WERI-Rb-1 (cell line): ENCODE measurements at regions not wholly inside any gene's neighbourhood (a gene's known extent, or its start where the extent isn't known, plus 50 kb on each side); places are given as distances from the start of the nearest gene placed in this dataset.

Experiments used
- DNase-seq: peaks from one replicate; pipeline ENCODE4 v3.0.0-alpha.2; 2020
- H3K27ac ChIP-seq: fragments of 250-450 bp; sonication (Bioruptor Pico); 2 replicates; pipeline ENCODE4 v1.5.1; 2020; ENCODE audit warnings: mild to moderate bottlenecking, moderate library complexity
- H3K27me3 ChIP-seq: fragments of 250-450 bp; sonication (Bioruptor Pico); 2 replicates; pipeline ENCODE4 v1.5.1; 2021; ENCODE audit warnings: mild to moderate bottlenecking, low read depth, moderate library complexity; ENCODE audit not compliant: insufficient read depth, severe bottlenecking
- H3K36me3 ChIP-seq: fragments of 250-450 bp; sonication (Bioruptor Pico); 2 replicates; pipeline ENCODE4 v1.5.1; 2020; ENCODE audit warnings: mild to moderate bottlenecking, moderate library complexity
- H3K4me3 ChIP-seq: 2 replicates; pipeline ENCODE4 v1.5.1; 2011; ENCODE audit warnings: low read depth, mild to moderate bottlenecking, control low read depth, low read length
- H3K9me3 ChIP-seq: fragments of 250-450 bp; sonication (Bioruptor Pico); 2 replicates; pipeline ENCODE4 v1.5.1; 2021; ENCODE audit warnings: mild to moderate bottlenecking, moderate library complexity; ENCODE audit not compliant: severe bottlenecking
- CTCF ChIP-seq: IDR thresholded peaks from 2 replicates; pipeline ENCODE4 v1.5.1; 2011; ENCODE audit warnings: low read depth, mild to moderate bottlenecking, control low read depth, inconsistent platforms, low read length

DNA sequence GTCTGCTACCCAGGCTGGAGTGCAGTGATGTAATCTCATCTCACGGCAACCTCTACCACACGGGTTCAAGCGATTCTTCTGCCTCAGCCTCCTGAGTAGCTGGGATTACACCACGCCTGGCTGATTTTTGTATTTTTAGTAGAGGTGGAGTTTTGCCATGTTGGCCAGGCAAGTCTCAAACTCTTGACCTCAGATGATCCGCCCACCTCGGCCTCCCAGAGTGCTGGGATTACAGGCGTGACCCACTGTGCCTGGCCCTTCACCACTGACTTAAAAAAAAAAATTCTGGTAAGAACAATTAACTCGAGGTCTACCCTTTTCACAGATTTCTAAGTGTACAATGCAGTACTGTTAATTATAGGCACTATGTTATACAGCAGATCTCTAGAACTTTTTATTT lies 279.4 kb downstream of the PARN start:
- no peaks in the 10 kb centered on the region for H3K36me3 ChIP-seq
- no peak for DNase-seq
- no peak for TF ChIP-seq CTCF
- no peaks in the 10 kb centered on the region for H3K9me3 ChIP-seq
- H3K27ac ChIP-seq = no peak overlapping the region
- H3K4me3 ChIP-seq = no peak overlapping the region
- no peaks in the 10 kb centered on the region for H3K27me3 ChIP-seq

GRCh38 chr16:14350081-14350480 lies 279.0 kb downstream of the MRTFB start:
- H3K9me3 ChIP-seq = no peaks in the 10 kb centered on the region
- DNase-seq = no peak
- no peak overlapping the region for H3K27ac ChIP-seq
- H3K36me3 ChIP-seq = no peaks in the 10 kb centered on the region
- no peak overlapping the region for H3K4me3 ChIP-seq
- H3K27me3 ChIP-seq = no peaks in the 10 kb centered on the region
- TF ChIP-seq CTCF = no peak

DNA sequence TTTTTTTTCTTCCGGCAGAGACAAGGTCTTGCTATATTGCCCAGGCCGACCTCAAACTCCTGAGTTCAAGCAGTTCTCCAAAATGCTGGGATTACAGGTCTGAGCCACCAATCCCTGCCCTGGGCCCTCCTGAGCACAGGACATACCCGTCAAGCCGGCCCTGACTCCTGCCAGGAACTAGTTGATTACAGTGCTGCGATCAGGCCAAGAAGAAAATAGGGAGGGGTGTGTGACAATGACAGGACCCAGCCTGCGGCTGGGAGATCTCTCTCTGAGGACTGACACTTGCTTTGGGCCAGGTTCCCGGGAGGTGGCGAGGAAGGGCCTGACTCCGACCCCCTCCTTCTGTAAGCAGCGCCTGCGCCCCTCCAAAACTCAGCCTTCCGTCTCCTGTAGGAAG lies 276.6 kb downstream of the MRTFB start:
- no peaks in the 10 kb centered on the region for H3K9me3 ChIP-seq
- no peak for DNase-seq
- H3K4me3 ChIP-seq = no peak overlapping the region
- H3K27ac ChIP-seq = no peak overlapping the region
- no peaks in the 10 kb centered on the region for H3K36me3 ChIP-seq
- TF ChIP-seq CTCF = no peak
- H3K27me3 ChIP-seq = no peaks in the 10 kb centered on the region

GRCh38 chr16:14346278-14347142 lies 275.4 kb downstream of the MRTFB start:
- Histone ChIP-seq H3K4me3 (no peak overlapping the region), H3K9me3 (no peaks in the 10 kb centered on the region), H3K36me3 (no peaks in the 10 kb centered on the region), H3K27me3 (no peaks in the 10 kb centered on the region), H3K27ac (no peak overlapping the region)
- no peak for TF ChIP-seq CTCF
- DNase-seq = no peak

GRCh38 chr16:14345512-14346115 lies 274.5 kb downstream of the MRTFB start:
- H3K4me3 ChIP-seq = no peak overlapping the region
- no peaks in the 10 kb centered on the region for H3K27me3 ChIP-seq
- DNase-seq = no peak
- no peak for TF ChIP-seq CTCF
- H3K9me3 ChIP-seq = no peaks in the 10 kb centered on the region
- no peaks in the 10 kb centered on the region for H3K36me3 ChIP-seq
- H3K27ac ChIP-seq = no peak overlapping the region
